ENCODE measurements at regions not wholly inside any gene's neighbourhood (a gene's known extent, or its start where the extent isn't known, plus 50 kb on each side); places are given as distances from the start of the nearest gene placed in this dataset.

DNA sequence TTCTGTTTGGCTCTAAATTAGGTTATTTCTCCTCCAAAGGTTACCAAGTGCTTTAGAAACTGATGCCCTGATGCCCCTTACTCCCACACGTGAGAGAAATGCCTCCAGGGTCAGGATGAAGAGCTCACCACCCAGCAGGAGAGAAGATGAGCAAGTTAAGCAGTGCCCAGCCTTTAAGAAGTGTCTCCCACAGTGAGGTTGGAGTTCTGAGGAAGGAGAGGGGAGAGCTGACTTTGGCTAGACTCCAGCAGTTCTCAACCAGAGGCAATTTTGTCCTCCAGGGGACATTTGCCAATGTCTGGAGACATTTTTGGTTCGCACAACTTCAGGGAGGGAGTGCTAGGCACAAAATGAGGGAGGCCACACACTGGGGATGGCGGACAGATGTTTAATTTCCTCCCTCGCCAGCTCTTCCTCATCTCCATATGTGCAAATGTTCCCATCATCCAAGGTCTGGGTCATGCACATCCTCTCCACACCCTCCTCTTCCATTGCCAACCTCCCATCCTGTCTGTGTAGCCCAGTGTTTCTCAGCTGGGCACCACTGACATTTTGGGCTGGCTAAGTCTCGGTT, 50.6 kb upstream of the SLC7A14 start:
- ChIA-PET CTCF (interaction anchor here (1.0 to 1.2 kb wide), 2 partner anchors 9 to 118 kb away, joined by 3 read pairs; no protein-coding TSS in a partner anchor), POLR2A (no interaction called here)
- intact Hi-C loops (cut with micrococcal nuclease), result no loop called here
- Histone ChIP-seq H3K79me2 (ENCODE audit: control insufficient read depth, insufficient read depth, low read length) (no peaks in the 10 kb centered on the region), H3K4me3 (replicated peaks in 1 of 3; ENCODE audit: insufficient read depth in 1 of 3, low read depth in 1 of 3, low read length in 3 of 3) (no peak overlapping the region), H2AFZ (ENCODE audit: low read depth, low read length) (no peak overlapping the region), H3K9ac (replicated peaks; ENCODE audit: extremely low read depth, insufficient read depth, low read length) (no peak overlapping the region), H4K20me1 (replicated peaks; ENCODE audit: control insufficient read depth, extremely low read depth, insufficient read depth, low read length) (no peaks in the 10 kb centered on the region), H3K9me3 (replicated peaks; ENCODE audit: control insufficient read depth, insufficient read depth, low read length) (no peaks in the 10 kb centered on the region), H3K27me3 (ENCODE audit: control insufficient read depth in 2 of 2, insufficient read depth in 2 of 2, low read length in 2 of 2) (no peaks in the 10 kb centered on the region), H3K36me3 (ENCODE audit: control insufficient read depth in 2 of 2, extremely low read depth in 1 of 2, insufficient read depth in 2 of 2, low read length in 2 of 2) (no peaks in the 10 kb centered on the region), H3K4me2 (ENCODE audit: insufficient read depth, low read length) (no peak overlapping the region), H3K9me1 (replicated peaks; ENCODE audit: control insufficient read depth, extremely low read depth, insufficient read depth, low read length) (no peaks in the 10 kb centered on the region), H3K27ac (ENCODE audit: insufficient read depth, low read depth, low read length) (no peak overlapping the region), H3K4me1 (ENCODE audit: control insufficient read depth, extremely low read depth, insufficient read depth, low read length) (no peaks in the 10 kb centered on the region)
- no peak for DNase-seq (ENCODE audit: low read depth, low spot score)
- dilution Hi-C loops (cut with MboI; ENCODE audit: extremely low pct_ligation_motif_present, low sequenced_read_pairs), result no loop called here
- no TSS peak for BruUV-seq (replicated peaks)
- TF ChIP-seq GATA2 (IDR thresholded peaks at IDR 0.05; ENCODE audit: insufficient read depth, insufficient read length, low read depth, low read length) (no peak), FOS (IDR thresholded peaks at IDR 0.05; ENCODE audit: borderline replicate concordance, insufficient read depth, low read length) (no peak), CTCF (IDR thresholded peaks at IDR 0.05; ENCODE audit: extremely low read depth in 1 of 2, insufficient read depth in 1 of 2, low read depth in 1 of 2, low read length in 2 of 2) (no peak), MYC (IDR thresholded peaks at IDR 0.05; ENCODE audit: low read depth, low read length) (no peak), JUN (IDR thresholded peaks at IDR 0.05; ENCODE audit: borderline replicate concordance, insufficient read depth, insufficient read length, low read depth) (no peak), EZH2 (IDR thresholded peaks at IDR 0.05; ENCODE audit: borderline replicate concordance, low read depth, low read length, severe bottlenecking) (no peak), POLR2AphosphoS5 (IDR thresholded peaks at IDR 0.05; ENCODE audit: insufficient read depth, low read depth, low read length) (no peak), POLR2A (IDR thresholded peaks at IDR 0.05; ENCODE audit: low read depth, low read length) (no peak)
- TF ChIP-seq, protein P1, sequence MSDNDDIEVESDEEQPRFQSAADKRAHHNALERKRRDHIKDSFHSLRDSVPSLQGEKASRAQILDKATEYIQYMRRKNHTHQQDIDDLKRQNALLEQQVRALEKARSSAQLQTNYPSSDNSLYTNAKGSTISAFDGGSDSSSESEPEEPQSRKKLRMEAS (IDR thresholded peaks at IDR 0.05; ENCODE audit: insufficient read depth, insufficient read length), result no peak
- FAIRE-seq, result no peak
